HG03469 (cell line): ENCODE measurements at regions not wholly inside any gene's neighbourhood (a gene's known extent, or its start where the extent isn't known, plus 50 kb on each side); places are given as distances from the start of the nearest gene placed in this dataset.

ENCODE experiments used
- ATAC-seq: cut with Tn5 transposase; IDR thresholded peaks from one replicate; pipeline ENCODE4 v1.9.1; 2021; ENCODE audit warnings: mild to moderate bottlenecking, moderate library complexity, moderate number of reproducible peaks; ENCODE audit not compliant: unreplicated experiment

- no peak for ATAC-seq
Measured at GRCh38 chr5:20680718-20681302, 692.8 kb upstream of the CDH18 start.

- no peak for ATAC-seq
Measured at GRCh38 chr5:20678814-20679298, 690.9 kb upstream of the CDH18 start.

- no peak for ATAC-seq
Measured at GRCh38 chr5:20678386-20678785, 690.4 kb upstream of the CDH18 start.

GRCh38 chr5:20660588-20660987, 672.6 kb upstream of the CDH18 start:
- ATAC-seq = no peak

GRCh38 chr5:20656262-20656661, 668.3 kb upstream of the CDH18 start:
- no peak for ATAC-seq

GRCh38 chr5:20655211-20655610, 667.2 kb upstream of the CDH18 start:
- no peak for ATAC-seq

GRCh38 chr5:20654746-20655145, 666.7 kb upstream of the CDH18 start:
- no peak for ATAC-seq

- no peak for ATAC-seq
Measured at GRCh38 chr5:20654033-20654432, 666.0 kb upstream of the CDH18 start.

- ATAC-seq = no peak
Measured at GRCh38 chr5:20649966-20650365, 662.0 kb upstream of the CDH18 start.

GRCh38 chr5:20648981-20649380, 661.0 kb upstream of the CDH18 start:
- no peak for ATAC-seq

GRCh38 chr5:20636686-20637085, 648.7 kb upstream of the CDH18 start:
- no peak for ATAC-seq

GRCh38 chr5:20619591-20619990, 631.6 kb upstream of the CDH18 start:
- no peak for ATAC-seq

- ATAC-seq = no peak
Measured at GRCh38 chr5:20618340-20618739, 630.3 kb upstream of the CDH18 start.

- no peak for ATAC-seq
Measured at GRCh38 chr5:20617841-20618240, 629.8 kb upstream of the CDH18 start.

- ATAC-seq = no peak
Measured at GRCh38 chr5:20615888-20616563, 628.0 kb upstream of the CDH18 start.

GRCh38 chr5:20611620-20612019, 623.6 kb upstream of the CDH18 start:
- no peak for ATAC-seq

GRCh38 chr5:20610681-20611080, 622.7 kb upstream of the CDH18 start:
- no peak for ATAC-seq

GRCh38 chr5:20609126-20609525, 621.1 kb upstream of the CDH18 start:
- no peak for ATAC-seq

- ATAC-seq = no peak
Measured at GRCh38 chr5:20608567-20608966, 620.6 kb upstream of the CDH18 start.

GRCh38 chr5:20605732-20606525, 617.9 kb upstream of the CDH18 start:
- ATAC-seq = no peak

GRCh38 chr5:20604992-20605391, 617.0 kb upstream of the CDH18 start:
- no peak for ATAC-seq

- ATAC-seq = no peak
Measured at GRCh38 chr5:20601678-20602100, 613.7 kb upstream of the CDH18 start.
